GM18502 (cell line): ENCODE measurements at regions not wholly inside any gene's neighbourhood (a gene's known extent, or its start where the extent isn't known, plus 50 kb on each side); places are given as distances from the start of the nearest gene placed in this dataset.

Experiments used
- ATAC-seq: cut with Tn5 transposase; IDR thresholded peaks from one replicate; pipeline ENCODE4 v1.9.1; 2021; ENCODE audit warnings: mild to moderate bottlenecking; ENCODE audit not compliant: unreplicated experiment, poor library complexity

- no peak for ATAC-seq
Observed at GRCh38 chr19:32241306-32241705, 104.1 kb upstream of the ZNF507 start.

- ATAC-seq = no peak
Observed at GRCh38 chr19:32241932-32242710, 103.3 kb upstream of the ZNF507 start.

DNA sequence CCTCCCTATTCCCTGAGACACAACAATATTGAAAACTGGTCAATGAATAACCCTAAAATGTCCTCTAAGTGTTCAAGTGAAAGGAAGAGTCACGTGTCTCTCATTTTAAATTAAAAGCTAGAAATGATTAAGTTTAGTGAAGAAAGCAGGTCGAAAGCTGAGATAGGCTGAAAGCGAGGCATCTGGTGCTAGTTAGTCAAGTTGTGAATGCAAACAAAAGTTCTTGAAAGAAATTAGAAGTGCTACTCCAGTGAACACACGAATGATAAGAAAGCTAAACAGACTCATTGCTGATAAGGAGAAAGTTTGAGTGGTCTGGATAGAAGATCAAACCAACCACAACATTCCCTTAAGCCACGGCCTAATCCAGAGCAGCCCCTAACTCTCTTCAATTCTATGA, 99.4 kb upstream of the ZNF507 start:
- ATAC-seq = no peak

DNA sequence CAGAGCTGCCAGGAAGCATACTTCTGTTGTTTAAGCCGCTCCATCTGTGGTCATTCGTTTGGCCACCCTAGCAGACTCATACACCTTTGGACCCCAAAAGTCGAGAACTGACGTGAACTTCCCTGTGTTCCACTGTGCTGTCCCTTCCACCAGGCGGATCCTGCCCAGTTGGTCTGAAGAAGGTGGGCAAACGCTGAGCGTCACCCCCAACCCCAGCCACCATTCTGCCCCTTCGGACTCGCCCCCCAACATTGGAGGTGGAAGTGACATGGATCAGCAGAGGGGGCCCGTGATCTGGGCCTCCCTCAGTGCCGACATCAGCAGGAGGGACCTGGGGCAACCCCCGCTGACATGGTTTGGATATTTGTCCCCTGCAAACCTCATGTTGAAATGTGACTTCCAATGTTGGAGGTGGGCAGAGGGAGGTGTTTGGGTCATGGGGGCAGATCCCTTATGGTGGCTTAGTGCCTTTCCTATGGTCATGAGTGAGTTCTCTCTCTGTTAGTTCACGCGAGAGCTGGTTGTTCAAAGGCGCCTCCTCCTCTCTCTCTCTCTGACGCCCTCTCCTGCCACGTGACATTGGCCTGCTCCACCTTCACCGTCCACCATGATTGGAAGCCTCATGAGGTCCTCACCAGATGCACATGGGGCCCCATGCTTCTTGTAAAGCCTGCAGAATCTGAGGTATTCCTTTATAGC, 93.6 kb upstream of the ZNF507 start:
- no peak for ATAC-seq

- ATAC-seq = no peak
Observed at GRCh38 chr19:32252333-32252669, 93.1 kb upstream of the ZNF507 start.

DNA sequence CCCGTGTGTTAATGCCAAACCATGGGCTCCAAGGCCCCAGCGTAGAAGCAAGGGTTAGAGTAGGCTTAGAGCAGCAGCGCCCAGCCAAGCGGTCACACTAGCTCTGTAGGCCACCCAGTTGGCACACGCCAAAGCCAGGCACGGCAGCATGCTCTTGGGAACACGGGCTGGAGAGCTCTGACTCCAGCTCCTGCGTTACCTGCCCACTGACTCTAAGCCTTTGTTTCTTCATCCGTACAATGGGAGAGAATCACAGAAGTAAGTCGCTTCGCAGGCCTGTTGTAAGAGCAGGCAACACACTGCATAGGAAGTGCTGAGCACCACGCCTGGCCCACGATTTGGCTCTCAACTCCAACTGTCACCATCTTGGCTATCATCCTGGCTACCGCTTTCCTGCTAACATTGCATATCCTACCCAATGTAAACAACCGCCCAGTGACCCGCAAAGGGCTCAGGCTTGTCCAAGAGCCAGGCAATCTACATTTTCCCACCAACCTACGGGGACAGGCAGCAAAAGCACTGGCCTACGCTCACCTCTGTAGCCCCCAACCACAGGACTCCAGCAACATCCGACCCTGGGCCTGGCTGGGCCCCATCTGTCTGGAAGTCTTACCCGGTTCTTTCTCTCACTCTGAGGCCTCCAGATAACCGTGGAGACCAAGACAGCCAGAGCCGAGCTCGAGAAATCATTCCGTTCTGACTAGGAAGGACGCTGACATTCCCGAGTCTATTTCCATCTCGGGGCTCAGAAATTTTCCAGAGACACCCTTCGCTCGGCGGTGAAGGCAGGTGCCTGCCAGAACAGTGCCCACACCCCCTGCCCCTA, 91.5 kb upstream of the ZNF507 start:
- ATAC-seq = no peak

- no peak for ATAC-seq
Observed at GRCh38 chr19:32254509-32254890, 90.9 kb upstream of the ZNF507 start.

GRCh38 chr19:32255536-32256295, 89.7 kb upstream of the ZNF507 start:
- ATAC-seq = no peak

DNA sequence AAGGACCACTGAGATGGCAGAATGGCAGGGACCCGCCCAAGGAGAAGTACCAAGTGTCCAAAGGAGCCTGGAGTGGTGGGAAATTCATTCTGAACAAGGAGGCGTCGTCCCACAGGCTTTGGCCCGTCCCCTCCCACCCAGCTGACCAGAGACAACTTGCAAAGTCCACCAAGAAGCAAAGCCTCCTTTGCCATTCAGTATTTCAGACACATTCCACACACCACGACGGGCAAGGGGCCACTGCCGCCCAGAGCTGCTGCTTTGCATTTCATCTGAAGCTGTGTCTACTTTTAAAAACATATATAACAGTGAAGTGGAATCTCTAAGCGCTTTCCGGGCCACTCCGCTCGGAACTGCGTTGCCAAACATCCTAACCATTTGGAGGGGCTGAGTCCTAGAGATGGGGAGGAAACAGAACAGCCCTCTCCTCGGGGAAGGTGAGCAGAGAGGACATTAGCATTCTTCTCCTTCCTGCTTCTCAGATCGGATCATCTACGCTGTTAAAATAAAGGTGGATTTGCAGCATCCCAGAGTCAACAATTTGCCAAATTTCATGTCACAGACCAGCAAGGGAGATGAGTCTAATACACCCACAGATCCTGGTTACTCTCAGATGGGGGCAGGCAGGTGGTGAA, 89.0 kb upstream of the ZNF507 start:
- ATAC-seq = no peak

DNA sequence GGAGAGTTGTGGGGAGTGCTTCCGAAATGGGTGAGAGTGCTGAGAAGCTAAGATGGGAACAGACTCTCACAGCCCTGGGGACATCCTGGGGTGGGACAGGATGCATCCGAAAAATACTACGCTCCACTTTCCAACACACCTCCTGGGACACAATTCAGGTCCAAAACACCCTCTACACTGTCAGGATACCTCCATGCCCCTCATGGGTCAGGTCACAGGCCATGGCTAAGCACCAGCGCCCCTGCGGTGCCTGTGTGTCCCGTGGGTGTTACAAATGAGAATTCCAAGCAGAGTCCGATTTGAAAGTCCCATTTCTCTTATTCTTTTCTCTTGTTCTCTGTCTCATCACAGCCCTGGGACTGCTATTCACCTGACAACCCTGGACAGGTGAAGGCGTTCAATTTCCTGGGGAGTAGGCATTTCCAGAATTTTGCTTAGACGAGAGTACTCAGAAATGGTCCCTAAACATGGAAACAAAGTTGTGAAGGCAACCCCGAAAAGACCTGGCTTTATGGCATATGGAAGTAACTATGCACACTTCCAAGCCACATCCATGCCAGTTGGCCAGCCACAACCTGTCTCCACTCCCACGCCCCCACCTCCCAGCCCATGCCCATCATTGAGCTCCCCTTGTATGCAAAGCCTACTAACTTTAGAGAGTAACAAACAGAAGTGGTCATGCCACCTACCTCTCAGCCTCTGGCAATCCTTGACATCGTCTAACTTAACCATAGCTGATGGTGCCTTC, 87.9 kb upstream of the ZNF507 start:
- ATAC-seq = no peak

DNA sequence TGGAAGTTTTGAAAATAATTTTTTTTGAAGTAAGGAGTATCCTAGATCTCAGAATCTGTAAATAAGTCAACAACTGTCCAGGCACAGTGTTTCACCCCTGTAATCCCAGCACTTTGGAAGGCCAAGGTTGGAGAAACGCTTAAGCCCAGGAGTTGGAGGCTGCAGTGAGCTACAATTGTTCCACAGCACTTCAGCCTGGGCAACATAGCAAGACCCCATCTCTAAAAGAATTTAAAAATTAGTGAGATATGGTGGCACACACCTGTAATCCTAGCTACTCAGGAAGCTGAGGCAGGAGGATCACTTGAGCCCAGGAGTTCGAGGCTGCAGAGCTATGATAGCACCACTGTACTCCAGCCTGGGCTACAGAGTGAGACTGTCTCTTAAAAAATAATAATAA, 87.2 kb upstream of the ZNF507 start:
- no peak for ATAC-seq

DNA sequence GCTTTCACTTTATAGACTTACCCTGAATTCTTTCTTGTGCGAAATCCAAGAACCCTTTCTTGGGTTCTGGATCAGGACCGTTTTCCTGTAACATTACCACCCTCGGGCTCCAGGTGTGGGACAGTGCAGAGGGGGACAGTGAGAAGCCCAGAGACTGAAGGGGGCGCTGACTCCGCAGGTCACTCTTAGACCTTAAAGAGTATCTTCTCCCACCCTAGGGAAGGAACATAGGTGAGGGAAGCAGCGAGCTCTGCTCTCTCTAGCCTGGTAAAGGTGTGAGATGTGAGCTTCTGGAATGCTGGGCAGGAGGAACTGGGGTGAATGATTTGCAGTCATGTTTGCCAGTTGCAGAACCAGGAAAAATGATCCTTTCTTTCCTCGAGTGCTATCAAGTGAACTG, 80.8 kb upstream of the ZNF507 start:
- no peak for ATAC-seq

DNA sequence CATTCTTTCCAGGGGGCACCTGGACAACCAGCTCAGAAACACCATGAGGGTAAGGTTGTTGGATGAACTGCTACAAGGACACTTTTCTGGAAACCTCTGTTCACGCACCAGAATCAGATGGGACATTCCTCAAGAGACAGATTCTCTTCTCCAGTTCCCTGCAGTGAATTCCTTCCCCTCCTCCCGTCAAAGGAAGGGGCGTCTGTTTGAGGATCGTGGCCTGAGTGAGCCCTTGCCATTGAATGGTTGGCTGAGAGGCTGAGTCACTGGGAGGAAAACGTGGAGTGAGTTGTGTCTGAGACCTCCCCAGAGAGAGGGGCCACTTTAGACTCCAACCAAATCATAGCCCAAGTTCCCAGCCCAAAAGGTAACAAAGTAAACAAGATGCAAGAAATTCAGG, 79.4 kb upstream of the ZNF507 start:
- no peak for ATAC-seq

DNA sequence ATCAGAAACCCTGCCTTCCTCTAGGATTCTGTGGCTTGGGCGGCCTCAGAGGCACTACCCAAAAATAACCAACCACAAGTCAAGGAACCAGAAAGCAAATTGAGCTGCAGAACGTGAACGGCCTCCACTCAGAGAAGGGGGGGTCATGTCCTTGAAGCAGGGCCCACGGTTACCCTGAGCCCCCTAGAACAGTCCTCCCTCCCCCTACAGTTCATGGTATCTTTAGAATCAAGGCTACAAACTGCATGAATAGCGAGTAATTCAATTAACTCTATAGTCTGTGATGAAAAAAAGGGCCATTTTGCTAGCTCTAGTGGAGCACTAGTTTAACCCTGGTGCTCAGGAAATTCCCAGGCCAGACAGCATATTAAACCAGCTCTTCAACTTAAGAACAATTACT, 79.0 kb upstream of the ZNF507 start:
- ATAC-seq = no peak

DNA sequence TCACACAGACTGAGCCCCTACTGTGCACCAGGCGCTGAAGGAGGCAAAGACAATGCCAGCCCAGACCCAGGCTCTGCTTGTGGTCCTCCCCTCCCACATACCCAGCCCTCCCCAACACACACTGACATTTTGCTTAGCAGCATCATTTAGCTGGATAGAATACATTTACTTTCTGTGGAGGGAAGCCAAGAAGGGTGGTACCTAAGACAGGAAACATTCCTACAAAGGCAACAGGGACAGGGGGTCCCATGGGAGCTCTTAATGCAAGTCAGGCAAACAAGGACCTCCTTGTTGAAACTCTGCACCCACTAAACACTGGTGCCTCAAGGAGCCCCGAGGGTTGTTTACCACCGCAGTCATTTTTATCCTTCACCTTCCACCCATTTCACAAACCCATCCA, 77.0 kb upstream of the ZNF507 start:
- ATAC-seq = no peak

DNA sequence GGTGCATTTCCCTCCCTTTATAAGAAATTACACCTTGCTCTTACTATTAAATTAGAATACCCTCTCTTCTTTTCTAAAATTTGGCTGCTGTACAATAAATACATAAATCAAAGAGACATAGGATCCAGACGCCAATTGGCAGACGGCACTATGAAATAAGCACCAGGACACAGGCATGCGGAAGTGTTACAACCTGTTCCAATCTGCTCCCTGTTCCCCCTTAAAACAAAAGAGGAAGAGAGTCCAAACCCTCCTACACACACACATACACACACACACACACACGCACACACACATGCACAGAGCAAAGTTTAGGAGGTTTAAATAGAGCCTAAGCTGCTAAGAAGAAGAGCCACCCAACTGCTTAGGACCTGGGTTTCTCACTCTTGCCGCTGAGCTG, 75.6 kb upstream of the ZNF507 start:
- ATAC-seq = no peak

DNA sequence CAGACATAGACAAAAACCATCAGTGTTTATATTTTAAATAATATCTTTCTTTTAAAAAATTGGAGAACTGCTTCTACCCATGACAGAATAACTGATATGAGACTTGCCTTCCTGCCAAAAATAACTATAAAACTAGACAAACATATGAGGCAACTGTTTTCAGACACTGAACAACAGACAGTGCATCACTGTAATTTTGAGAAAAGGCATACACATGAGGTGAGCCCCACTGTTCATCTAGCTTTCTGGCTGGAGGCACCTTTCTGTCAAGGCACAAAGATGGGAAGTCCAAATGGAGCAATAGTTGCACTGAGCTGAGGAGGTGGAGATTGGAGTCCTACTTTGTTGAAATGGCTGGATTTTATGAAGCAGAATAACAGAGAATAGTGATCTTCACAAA, 71.9 kb upstream of the ZNF507 start:
- ATAC-seq = no peak

GRCh38 chr19:32287086-32287485, 58.3 kb upstream of the ZNF507 start:
- ATAC-seq = no peak

DNA sequence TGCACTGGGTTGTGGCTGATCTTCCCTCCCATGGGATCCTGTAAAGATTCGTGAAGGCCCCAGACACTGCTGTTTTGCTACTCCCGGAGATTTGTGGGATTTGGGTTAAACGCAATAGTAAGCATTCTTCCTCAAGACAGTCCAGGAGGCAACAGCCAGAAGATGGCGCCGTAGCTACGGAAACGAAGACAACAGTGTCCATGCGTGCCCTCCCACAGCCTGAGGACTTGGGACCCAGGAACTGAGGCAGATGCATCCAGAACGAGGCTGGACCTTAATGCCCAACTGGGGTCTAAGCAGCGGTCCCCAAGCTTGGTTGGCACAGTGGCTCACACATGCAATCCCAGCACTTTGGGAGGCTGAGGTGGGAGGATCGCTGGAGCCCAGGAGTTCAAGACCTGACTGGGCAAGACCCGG, 57.6 kb upstream of the ZNF507 start:
- no peak for ATAC-seq
